ENCODE measurements at regions not wholly inside any gene's neighbourhood (a gene's known extent, or its start where the extent isn't known, plus 50 kb on each side); places are given as distances from the start of the nearest gene placed in this dataset.
"Not testable (repeated sequence)": the region's sequence is repeated elsewhere in the genome, so short reads cannot be mapped to it uniquely, and the experiment has no call there.

DNA sequence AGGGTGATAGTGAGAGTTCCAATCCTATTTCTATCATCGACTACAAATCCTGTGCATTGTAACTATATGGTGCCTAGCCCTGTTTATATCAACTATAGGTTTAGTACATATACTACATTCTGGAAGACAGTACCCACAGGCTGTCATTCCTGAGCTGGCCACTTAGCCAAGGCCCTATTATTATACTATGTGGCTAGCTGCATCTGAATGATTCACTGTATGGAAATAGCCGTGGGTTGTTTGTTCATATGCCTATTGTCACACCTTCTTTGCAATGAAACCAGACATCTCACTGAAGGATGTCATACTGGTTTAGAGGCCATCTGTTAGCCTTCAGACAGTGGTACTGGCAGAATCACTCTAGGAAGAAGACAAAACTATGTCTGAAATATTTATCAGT, 62.3 kb upstream of the FSIP2 start:
- Histone ChIP-seq H4K20me1 (ENCODE audit: insufficient read depth) (no peaks in the 10 kb centered on the region), H3K27ac (ENCODE audit: low read depth, low read length) (no peak overlapping the region), H3K27me3 (ENCODE audit: insufficient read depth, low read length) (no peaks in the 10 kb centered on the region), H3K36me3 (ENCODE audit: control insufficient read depth in 1 of 2, insufficient read depth in 2 of 2, low read length in 2 of 2) (no peaks in the 10 kb centered on the region), H3K4me3 (replicated peaks in 1 of 2; ENCODE audit: low read depth in 1 of 2, low read length in 2 of 2) (no peak overlapping the region), H3K79me2 (ENCODE audit: insufficient read depth, low read length) (no peaks in the 10 kb centered on the region), H3K9me3 (ENCODE audit: control insufficient read depth in 1 of 2, insufficient read depth in 1 of 2, low read depth in 1 of 2, low read length in 2 of 2) (no peaks in the 10 kb centered on the region), H3K9ac (ENCODE audit: low read length) (no peak overlapping the region), H3K4me2 (ENCODE audit: low read length) (no peak overlapping the region), H2AFZ (ENCODE audit: low read depth, low read length, poor library complexity, severe bottlenecking) (no peak overlapping the region), H3K9me2 (ENCODE audit: insufficient read depth) (0 out of 2 replicates have a peak, but pooled peaks cover 4% of the 10 kb centered on the region), H3K4me1 (ENCODE audit: control insufficient read depth in 1 of 2, insufficient read depth in 2 of 2, low read length in 2 of 2) (no peaks in the 10 kb centered on the region)
- intact Hi-C loops (cut with micrococcal nuclease): no loop called here
- POLR2A ChIA-PET: interaction anchor here (0.8 kb wide), 1 partner anchor 810 kb away, joined by 3 read pairs; the partner anchor contains the start of gene ZC3H15
- no peak for DNase-seq (ENCODE audit: low read depth, low spot score)
- TF ChIP-seq EZH2phosphoT487 (IDR thresholded peaks at IDR 0.05; ENCODE audit: borderline replicate concordance) (no peak), RAD21 (IDR thresholded peaks at IDR 0.05; ENCODE audit: low read depth) (no peak), YY1 (IDR thresholded peaks at IDR 0.05; ENCODE audit: extremely low read depth, insufficient replicate concordance, low read depth, low read length) (no peak), FOSL1 (IDR thresholded peaks at IDR 0.05; ENCODE audit: low read depth) (no peak)
- TF ChIP-seq, protein P1, sequence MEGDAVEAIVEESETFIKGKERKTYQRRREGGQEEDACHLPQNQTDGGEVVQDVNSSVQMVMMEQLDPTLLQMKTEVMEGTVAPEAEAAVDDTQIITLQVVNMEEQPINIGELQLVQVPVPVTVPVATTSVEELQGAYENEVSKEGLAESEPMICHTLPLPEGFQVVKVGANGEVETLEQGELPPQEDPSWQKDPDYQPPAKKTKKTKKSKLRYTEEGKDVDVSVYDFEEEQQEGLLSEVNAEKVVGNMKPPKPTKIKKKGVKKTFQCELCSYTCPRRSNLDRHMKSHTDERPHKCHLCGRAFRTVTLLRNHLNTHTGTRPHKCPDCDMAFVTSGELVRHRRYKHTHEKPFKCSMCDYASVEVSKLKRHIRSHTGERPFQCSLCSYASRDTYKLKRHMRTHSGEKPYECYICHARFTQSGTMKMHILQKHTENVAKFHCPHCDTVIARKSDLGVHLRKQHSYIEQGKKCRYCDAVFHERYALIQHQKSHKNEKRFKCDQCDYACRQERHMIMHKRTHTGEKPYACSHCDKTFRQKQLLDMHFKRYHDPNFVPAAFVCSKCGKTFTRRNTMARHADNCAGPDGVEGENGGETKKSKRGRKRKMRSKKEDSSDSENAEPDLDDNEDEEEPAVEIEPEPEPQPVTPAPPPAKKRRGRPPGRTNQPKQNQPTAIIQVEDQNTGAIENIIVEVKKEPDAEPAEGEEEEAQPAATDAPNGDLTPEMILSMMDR (IDR thresholded peaks at IDR 0.05 in 2 of 3, conservative IDR thresholded peaks at IDR 0.05 in 1 of 3; ENCODE audit: borderline replicate concordance in 1 of 3, insufficient read depth in 1 of 3, low read depth in 2 of 3, low read length in 2 of 3): no peak
- RAD21 ChIA-PET (ENCODE audit: low non-redundant PET in 1 of 2, low total read pairs in 2 of 2, uncharacterized antibody in 2 of 2, unreplicated experiment in 2 of 2): no interaction called here
- no TSS peak for BruUV-seq (replicated peaks)
- CTCF ChIA-PET: no interaction called here
- peak; percentile 77 for ATAC-seq

GRCh38 chr2:185687001-185687400, 51.6 kb upstream of the FSIP2 start:
- DNase-seq (ENCODE audit: low read depth, low spot score); POLR2A ChIA-PET; H3K9me2 ChIP-seq (ENCODE audit: insufficient read depth); H3K9ac ChIP-seq (ENCODE audit: low read length); RAD21 ChIA-PET (ENCODE audit: low non-redundant PET in 1 of 2, low total read pairs in 2 of 2, uncharacterized antibody in 2 of 2, unreplicated experiment in 2 of 2); H3K9me3 ChIP-seq (ENCODE audit: control insufficient read depth in 1 of 2, insufficient read depth in 1 of 2, low read depth in 1 of 2, low read length in 2 of 2); ATAC-seq; H2AFZ ChIP-seq (ENCODE audit: low read depth, low read length, poor library complexity, severe bottlenecking); H3K27me3 ChIP-seq (ENCODE audit: insufficient read depth, low read length); H3K36me3 ChIP-seq (ENCODE audit: control insufficient read depth in 1 of 2, insufficient read depth in 2 of 2, low read length in 2 of 2); H4K20me1 ChIP-seq (ENCODE audit: insufficient read depth); H3K27ac ChIP-seq (ENCODE audit: low read depth, low read length); intact Hi-C loops (cut with micrococcal nuclease); BruUV-seq (replicated peaks); CTCF ChIA-PET; H3K79me2 ChIP-seq (ENCODE audit: insufficient read depth, low read length); H3K4me2 ChIP-seq (ENCODE audit: low read length); H3K4me3 ChIP-seq (replicated peaks in 1 of 2; ENCODE audit: low read depth in 1 of 2, low read length in 2 of 2): not testable (repeated sequence)
- H3K4me1 ChIP-seq (ENCODE audit: control insufficient read depth in 1 of 2, insufficient read depth in 2 of 2, low read length in 2 of 2): peaks cover 5 to 12% of the 10 kb centered on the region in 2 experiments; a peak in 3 of 4 replicates

All from HCT116 (cell line).